ENCODE measurements at regions not wholly inside any gene's neighbourhood (a gene's known extent, or its start where the extent isn't known, plus 50 kb on each side); places are given as distances from the start of the nearest gene placed in this dataset.

DNA sequence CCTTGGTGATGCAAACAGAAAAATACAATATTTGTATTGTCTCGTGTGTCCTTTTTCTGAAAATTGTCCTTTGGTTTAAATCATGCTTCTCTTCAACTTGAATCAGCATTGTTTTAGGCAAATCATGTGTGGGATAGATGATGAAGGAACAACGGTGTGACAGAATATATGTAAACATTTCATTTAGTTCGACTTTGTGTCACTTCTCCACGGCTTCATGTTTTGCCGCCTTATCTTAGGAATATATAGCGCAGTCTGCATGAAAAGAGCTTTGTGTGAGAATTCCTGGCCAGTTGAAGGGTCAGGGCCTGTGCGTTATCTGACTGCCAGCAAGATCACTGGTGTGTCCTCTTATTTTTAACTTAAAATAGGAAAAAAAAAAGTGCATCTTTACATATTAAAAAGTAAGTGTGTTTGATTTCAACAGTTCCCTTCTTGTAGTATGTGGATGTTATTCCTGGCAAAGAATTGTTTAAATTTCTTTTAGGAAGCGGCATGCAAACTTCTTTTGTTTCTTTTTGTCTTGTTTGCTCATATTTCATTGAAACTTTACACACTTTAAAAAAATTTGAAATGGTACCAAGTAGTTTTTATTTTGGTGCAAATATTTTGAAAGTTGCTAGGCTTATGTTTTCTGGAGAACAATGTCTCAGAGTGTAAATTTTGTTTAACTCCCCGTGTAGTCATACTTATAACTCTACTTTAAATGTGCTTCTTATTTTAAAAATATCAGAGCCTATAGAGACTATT lies 465.2 kb downstream of the USP25 start:
- no peaks in the 10 kb centered on the region for H3K9me3 ChIP-seq (ENCODE audit: low read depth)
- H3K4me1 ChIP-seq (ENCODE audit: insufficient read depth): peaks cover 24% of the 10 kb centered on the region
- H3K9ac ChIP-seq: peak overlapping the region; percentile 89
- TF ChIP-seq EZH2 (IDR thresholded peaks at IDR 0.05; ENCODE audit: insufficient read depth, poor library complexity, severe bottlenecking): no peak
- TF ChIP-seq EZH2phosphoT487 (IDR thresholded peaks at IDR 0.05; ENCODE audit: insufficient read depth, low read depth): no peak
- peak overlapping the region; percentile 81 for H2AFZ ChIP-seq
- H3K36me3 ChIP-seq (ENCODE audit: low read depth): no peaks in the 10 kb centered on the region
- peaks cover 43% of the 10 kb centered on the region for H3K79me2 ChIP-seq (ENCODE audit: insufficient read depth)
- peak overlapping the region; percentile 82 for H3K4me3 ChIP-seq
- no peaks in the 10 kb centered on the region for H3K9me2 ChIP-seq (ENCODE audit: insufficient read depth)
- peak overlapping the region; percentile 95 for H3K4me2 ChIP-seq (ENCODE audit: unreplicated experiment)
- H4K20me1 ChIP-seq (ENCODE audit: insufficient read depth): no peaks in the 10 kb centered on the region
- H3K27ac ChIP-seq: peak overlapping the region; percentile 92
- 1 to 3% methylated on average over 9 of the region's 9 CpGs for WGBS, 2 experiments (ENCODE audit: low coverage in 1 of 2, low lambda C conversion rate in 2 of 2, missing lambda C conversion rate in 2 of 2)
- in situ Hi-C loops (cut with MboI): loop anchor here (10.0 kb wide), 2 partner anchors 110 kb away; no protein-coding TSS in a partner anchor
- no peaks in the 10 kb centered on the region for H3K27me3 ChIP-seq (replicated peaks; ENCODE audit: insufficient read depth)
- DNase-seq: peak; percentile 45
- peaks cover 43% of the 10 kb centered on the region for H3F3A ChIP-seq (ENCODE audit: insufficient read depth)

DNA sequence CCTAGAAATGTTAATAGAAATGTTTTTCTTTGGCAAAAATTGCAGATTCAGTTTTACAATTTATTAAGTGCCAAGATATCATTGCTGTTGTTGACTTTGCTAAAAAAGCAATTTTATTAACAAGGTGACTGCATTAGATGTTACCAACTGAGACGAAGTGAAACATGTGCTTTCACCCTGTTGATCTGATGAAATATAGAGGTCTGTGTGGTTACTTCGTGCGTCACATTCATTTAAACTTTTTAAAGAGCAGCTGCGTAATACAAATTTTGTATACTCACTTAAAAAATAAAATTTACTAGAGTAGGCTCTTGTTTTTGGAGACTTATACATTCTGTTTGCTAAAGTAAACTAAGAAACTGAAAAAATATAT lies 465.7 kb downstream of the USP25 start:
- Histone ChIP-seq H3K9me3 (ENCODE audit: low read depth) (no peaks in the 10 kb centered on the region), H3K27ac (peak overlapping the region; percentile 92), H3F3A (ENCODE audit: insufficient read depth) (peaks cover 43% of the 10 kb centered on the region), H3K4me2 (ENCODE audit: unreplicated experiment) (peak overlapping the region; percentile 95), H3K9ac (peak overlapping the region; percentile 89), H3K36me3 (ENCODE audit: low read depth) (no peaks in the 10 kb centered on the region), H3K9me2 (ENCODE audit: insufficient read depth) (no peaks in the 10 kb centered on the region), H3K4me1 (ENCODE audit: insufficient read depth) (peaks cover 24% of the 10 kb centered on the region), H3K79me2 (ENCODE audit: insufficient read depth) (peaks cover 49% of the 10 kb centered on the region), H3K4me3 (peak overlapping the region; percentile 82), H3K27me3 (replicated peaks; ENCODE audit: insufficient read depth) (no peaks in the 10 kb centered on the region), H4K20me1 (ENCODE audit: insufficient read depth) (no peaks in the 10 kb centered on the region), H2AFZ (peak overlapping the region; percentile 81)
- 0 to 1% methylated on average over 4 of the region's 4 CpGs for WGBS, 2 experiments (ENCODE audit: low coverage in 1 of 2, low lambda C conversion rate in 2 of 2, missing lambda C conversion rate in 2 of 2)
- DNase-seq: peak; percentile 83
- in situ Hi-C loops (cut with MboI): loop anchor here (10.0 kb wide), 2 partner anchors 109 to 111 kb away; no protein-coding TSS in a partner anchor
- no peak for TF ChIP-seq EZH2phosphoT487 (IDR thresholded peaks at IDR 0.05; ENCODE audit: insufficient read depth, low read depth)

DNA sequence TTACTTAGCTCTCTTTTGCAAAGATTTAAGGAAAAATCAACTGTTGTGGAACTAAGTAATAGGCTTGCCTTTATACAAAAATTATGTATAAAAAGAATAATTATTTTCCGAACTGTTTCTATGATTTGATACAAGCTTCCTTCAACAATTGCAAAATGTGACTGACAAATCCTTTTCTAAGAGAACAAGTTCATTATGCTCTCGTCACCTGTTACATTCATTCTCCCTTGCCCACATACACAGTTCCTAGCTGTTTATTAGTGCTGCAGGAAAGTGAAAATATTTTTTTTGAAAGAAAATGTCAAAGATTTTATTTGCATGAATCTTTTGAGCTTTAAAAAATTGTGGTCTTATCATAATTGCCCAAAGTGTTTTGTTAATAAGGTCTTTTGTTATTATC lies 466.2 kb downstream of the USP25 start:
- Histone ChIP-seq H4K20me1 (ENCODE audit: insufficient read depth) (no peaks in the 10 kb centered on the region), H3K36me3 (ENCODE audit: low read depth) (no peaks in the 10 kb centered on the region; the same call in 1 of the 2 replicates), H3K9me3 (ENCODE audit: low read depth) (no peaks in the 10 kb centered on the region), H3K79me2 (ENCODE audit: insufficient read depth) (peaks cover 53% of the 10 kb centered on the region), H3F3A (ENCODE audit: insufficient read depth) (peaks cover 43% of the 10 kb centered on the region), H3K9me2 (ENCODE audit: insufficient read depth) (no peaks in the 10 kb centered on the region), H3K27me3 (replicated peaks; ENCODE audit: insufficient read depth) (no peaks in the 10 kb centered on the region), H3K4me3 (peak overlapping the region; percentile 82), H2AFZ (peak overlapping the region; percentile 81), H3K27ac (peak overlapping the region; percentile 92), H3K4me1 (ENCODE audit: insufficient read depth) (peaks cover 24% of the 10 kb centered on the region), H3K4me2 (ENCODE audit: unreplicated experiment) (peak overlapping the region; percentile 95), H3K9ac (peak overlapping the region; percentile 89)
- TF ChIP-seq EZH2phosphoT487 (IDR thresholded peaks at IDR 0.05; ENCODE audit: insufficient read depth, low read depth) (no peak), EZH2 (IDR thresholded peaks at IDR 0.05; ENCODE audit: insufficient read depth, poor library complexity, severe bottlenecking) (no peak)
- DNase-seq: peak; percentile 30
- in situ Hi-C loops (cut with MboI): loop anchor here (10.0 kb wide), 2 partner anchors 109 to 111 kb away; no protein-coding TSS in a partner anchor
- 4 to 5% methylated on average over 2 of the region's 2 CpGs for WGBS, 2 experiments (ENCODE audit: low coverage in 1 of 2, low lambda C conversion rate in 2 of 2, missing lambda C conversion rate in 2 of 2)

DNA sequence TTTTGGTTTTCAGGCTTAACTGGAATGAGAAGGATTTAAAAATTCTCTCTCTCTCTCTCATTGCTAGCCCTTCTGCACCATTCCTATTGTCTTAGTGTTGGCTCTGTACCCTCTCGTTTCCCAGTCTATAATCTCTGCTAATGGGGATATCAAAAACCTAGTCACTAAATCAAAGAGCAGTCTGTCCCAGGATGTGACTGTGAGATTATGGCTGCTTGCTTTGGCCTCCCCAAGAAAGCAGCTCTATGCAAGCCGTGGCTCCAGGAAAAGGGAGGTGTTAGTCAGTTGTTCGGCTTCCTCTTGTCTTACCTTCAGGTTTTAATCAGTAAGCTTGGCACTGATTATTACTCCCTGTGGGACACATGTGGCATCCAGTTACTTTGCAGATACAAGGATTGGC lies 468.8 kb downstream of the USP25 start:
- H3K4me2 ChIP-seq (ENCODE audit: unreplicated experiment): no peak overlapping the region
- peak overlapping the region; percentile 26; the same call in 1 of the 2 replicates for H2AFZ ChIP-seq
- no peaks in the 10 kb centered on the region; the same call in 1 of the 2 replicates for H3K36me3 ChIP-seq (ENCODE audit: low read depth)
- peak; percentile 13 for DNase-seq
- no peaks in the 10 kb centered on the region for H3K9me2 ChIP-seq (ENCODE audit: insufficient read depth)
- in situ Hi-C loops (cut with MboI): loop anchor here (10.0 kb wide), 2 partner anchors 106 to 114 kb away; no protein-coding TSS in a partner anchor
- 53% methylated on average over 3 of the region's 3 CpGs for WGBS, 2 experiments (ENCODE audit: low coverage in 1 of 2, low lambda C conversion rate in 2 of 2, missing lambda C conversion rate in 2 of 2)
- no peak overlapping the region for H3K9ac ChIP-seq
- peaks cover 37% of the 10 kb centered on the region for H3F3A ChIP-seq (ENCODE audit: insufficient read depth)
- no peak overlapping the region for H3K4me3 ChIP-seq
- H3K9me3 ChIP-seq (ENCODE audit: low read depth): no peaks in the 10 kb centered on the region
- TF ChIP-seq EZH2 (IDR thresholded peaks at IDR 0.05; ENCODE audit: insufficient read depth, poor library complexity, severe bottlenecking) (no peak), EZH2phosphoT487 (IDR thresholded peaks at IDR 0.05; ENCODE audit: insufficient read depth, low read depth) (no peak)
- 0 out of 2 replicates have a peak overlapping the region, but pooled peaks have one; percentile 3 for H3K27ac ChIP-seq
- peaks cover 79% of the 10 kb centered on the region for H3K79me2 ChIP-seq (ENCODE audit: insufficient read depth)
- H3K27me3 ChIP-seq (replicated peaks; ENCODE audit: insufficient read depth): no peaks in the 10 kb centered on the region
- H4K20me1 ChIP-seq (ENCODE audit: insufficient read depth): no peaks in the 10 kb centered on the region
- peaks cover 14% of the 10 kb centered on the region for H3K4me1 ChIP-seq (ENCODE audit: insufficient read depth)

All from GM23248 (cell line).